Stimulated activated naive B cell treated with anti-CD40 and anti-IgM and Interleukin-4, amounts not matched to agents 10 μg/mL and 1 μg/mL and 100 μg/mL, for 72 hours (primary cell): ENCODE measurements at regions not wholly inside any gene's neighbourhood (a gene's known extent, or its start where the extent isn't known, plus 50 kb on each side); places are given as distances from the start of the nearest gene placed in this dataset.

Experiments
- ATAC-seq, 2 donors: fragments of 150-1000 bp; cut with Tn5 transposase; replicated peaks; 2 replicates each; pipeline ENCODE4 v1.10.0; 2021; ENCODE audit warnings: moderate library complexity in 1 of 2
- DNase-seq: peaks from one replicate; pipeline ENCODE4 v3.0.0; 2021
- H3K27ac Mint-ChIP-seq: one replicate; pipeline ENCODE4 v1.8.0; 2022; ENCODE audit warnings: mild to moderate bottlenecking, mixed read lengths
- H3K27me3 Mint-ChIP-seq, 2 donors: one replicate each; pipeline ENCODE4 v1.8.0; 2022; ENCODE audit warnings: mixed read lengths in 2 of 2
- H3K36me3 Mint-ChIP-seq, 2 donors: one replicate each; pipeline ENCODE4 v1.8.0; 2022; ENCODE audit warnings: mixed read lengths in 2 of 2, mild to moderate bottlenecking in 1 of 2
- H3K4me1 Mint-ChIP-seq, 2 donors: one replicate each; pipeline ENCODE4 v1.8.0; 2022; ENCODE audit warnings: mixed read lengths in 2 of 2, mild to moderate bottlenecking in 1 of 2
- H3K4me3 Mint-ChIP-seq, 2 donors: one replicate each; pipeline ENCODE4 v1.8.0; 2022; ENCODE audit warnings: mild to moderate bottlenecking in 2 of 2, mixed read lengths in 2 of 2, moderate library complexity in 1 of 2
- H3K9me3 Mint-ChIP-seq, 2 donors: one replicate each; pipeline ENCODE4 v1.8.0; 2022; ENCODE audit warnings: mixed read lengths in 2 of 2, mild to moderate bottlenecking in 1 of 2

DNA sequence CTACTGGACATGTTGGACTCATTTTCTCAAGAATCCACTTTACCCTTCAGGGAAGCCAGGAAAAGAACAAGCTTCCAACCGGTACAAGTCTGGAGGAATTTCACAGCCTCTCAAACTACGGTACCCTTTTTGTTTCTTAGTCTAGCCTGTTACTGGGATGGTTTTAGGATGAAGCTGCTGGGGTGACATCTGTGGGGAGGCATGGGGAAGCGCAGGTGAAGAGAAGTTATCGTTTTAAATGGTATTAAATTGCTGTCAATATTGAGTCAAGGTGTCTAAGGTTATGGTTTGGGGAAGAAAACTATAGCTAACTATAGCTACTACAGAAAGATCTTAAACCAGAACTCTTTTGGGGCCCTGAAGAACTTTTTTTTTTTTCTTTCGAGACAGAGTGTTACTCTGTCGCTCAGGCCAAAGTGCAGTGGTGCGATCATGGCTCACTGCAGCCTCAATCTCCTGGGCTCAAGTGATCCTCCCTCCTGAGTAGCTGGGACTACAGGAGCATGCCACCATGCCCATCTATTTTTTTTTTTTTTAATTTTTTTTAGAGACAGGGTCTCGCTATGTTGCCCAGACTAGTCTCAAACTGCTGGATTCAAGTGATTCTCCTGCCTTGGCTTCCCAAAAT, 128.7 kb downstream of the RIN2 start:
- peaks cover 2 to 10% of the 10 kb centered on the region in 2 donors for H3K4me1 Mint-ChIP-seq
- DNase-seq (no peak), ATAC-seq (no peak)
- H3K9me3 Mint-ChIP-seq, result no peaks in the 10 kb centered on the region
- H3K27ac Mint-ChIP-seq, result no peak overlapping the region
- H3K4me3 Mint-ChIP-seq, result no peak overlapping the region
- H3K36me3 Mint-ChIP-seq, result no peaks in the 10 kb centered on the region
- peaks cover 19 to 56% of the 10 kb centered on the region in 2 donors for H3K27me3 Mint-ChIP-seq

DNA sequence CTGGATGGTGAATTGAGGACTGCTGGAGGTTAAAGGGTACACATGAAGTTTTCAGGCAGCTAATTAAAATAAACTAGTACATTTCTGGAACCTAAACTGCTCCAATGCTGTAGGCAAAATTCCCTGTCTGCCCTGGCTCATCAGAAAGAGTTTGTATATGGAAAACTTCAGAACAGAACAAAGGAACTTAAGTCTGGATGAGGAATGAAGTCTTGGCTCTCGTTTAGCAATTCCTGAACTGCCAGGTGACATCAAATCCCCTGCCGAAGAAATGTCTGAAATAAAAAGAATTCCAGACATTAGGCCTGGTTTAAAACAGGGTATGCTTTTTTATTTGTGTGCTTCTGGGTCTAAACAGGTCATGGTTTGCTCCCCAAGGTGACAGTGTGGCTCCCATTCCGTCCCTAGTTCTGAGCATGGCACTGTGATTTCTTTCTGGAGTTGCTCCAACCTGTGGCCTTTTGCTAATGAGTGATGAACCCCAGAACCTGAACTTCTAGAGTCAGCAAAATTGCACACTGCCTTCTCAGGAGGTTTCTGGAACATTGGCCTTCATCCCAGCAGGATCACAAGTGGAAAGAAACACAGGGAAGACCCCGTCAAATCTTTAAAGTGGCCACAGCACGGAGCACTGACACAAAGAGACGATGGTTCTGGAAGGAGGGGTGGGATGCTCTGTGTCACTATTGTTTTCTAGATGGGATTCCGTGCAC, 129.4 kb upstream of the NAA20 start:
- Mint-ChIP-seq H3K36me3 (peaks cover 0 to 4% of the 10 kb centered on the region in 2 donors), H3K4me1 (peaks cover 2 to 10% of the 10 kb centered on the region in 2 donors), H3K27me3 (peaks cover 21 to 58% of the 10 kb centered on the region in 2 donors), H3K9me3 (no peaks in the 10 kb centered on the region), H3K27ac (no peak overlapping the region), H3K4me3 (no peak overlapping the region)
- DNase-seq (no peak), ATAC-seq (no peak)

DNA sequence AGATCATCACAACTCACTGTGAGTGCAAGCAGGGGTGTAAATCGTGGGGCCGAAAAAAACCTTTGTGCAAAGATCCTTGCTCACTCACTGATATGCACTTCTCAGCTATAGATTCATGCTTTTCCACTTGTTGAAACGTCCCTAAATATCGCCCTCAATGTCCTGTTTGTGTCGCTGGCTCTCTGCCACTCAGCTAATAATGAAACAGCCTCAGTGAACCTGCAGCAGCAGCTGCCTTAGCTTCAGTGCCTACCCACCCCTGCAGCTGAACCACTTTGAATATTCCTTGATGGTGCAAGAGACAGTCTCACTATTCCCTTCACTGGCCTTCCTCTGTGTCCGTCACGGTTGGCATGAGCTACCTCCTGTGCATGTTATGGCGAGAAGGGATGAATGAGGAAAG, 128.9 kb upstream of the NAA20 start:
- H3K4me1 Mint-ChIP-seq, result peaks cover 2 to 10% of the 10 kb centered on the region in 2 donors
- H3K9me3 Mint-ChIP-seq, result no peaks in the 10 kb centered on the region
- H3K36me3 Mint-ChIP-seq, result peaks cover 0 to 4% of the 10 kb centered on the region in 2 donors
- DNase-seq (no peak), ATAC-seq (no peak)
- H3K27ac Mint-ChIP-seq, result no peak overlapping the region
- H3K4me3 Mint-ChIP-seq, result no peak overlapping the region
- H3K27me3 Mint-ChIP-seq, result peaks cover 18 to 55% of the 10 kb centered on the region in 2 donors

DNA sequence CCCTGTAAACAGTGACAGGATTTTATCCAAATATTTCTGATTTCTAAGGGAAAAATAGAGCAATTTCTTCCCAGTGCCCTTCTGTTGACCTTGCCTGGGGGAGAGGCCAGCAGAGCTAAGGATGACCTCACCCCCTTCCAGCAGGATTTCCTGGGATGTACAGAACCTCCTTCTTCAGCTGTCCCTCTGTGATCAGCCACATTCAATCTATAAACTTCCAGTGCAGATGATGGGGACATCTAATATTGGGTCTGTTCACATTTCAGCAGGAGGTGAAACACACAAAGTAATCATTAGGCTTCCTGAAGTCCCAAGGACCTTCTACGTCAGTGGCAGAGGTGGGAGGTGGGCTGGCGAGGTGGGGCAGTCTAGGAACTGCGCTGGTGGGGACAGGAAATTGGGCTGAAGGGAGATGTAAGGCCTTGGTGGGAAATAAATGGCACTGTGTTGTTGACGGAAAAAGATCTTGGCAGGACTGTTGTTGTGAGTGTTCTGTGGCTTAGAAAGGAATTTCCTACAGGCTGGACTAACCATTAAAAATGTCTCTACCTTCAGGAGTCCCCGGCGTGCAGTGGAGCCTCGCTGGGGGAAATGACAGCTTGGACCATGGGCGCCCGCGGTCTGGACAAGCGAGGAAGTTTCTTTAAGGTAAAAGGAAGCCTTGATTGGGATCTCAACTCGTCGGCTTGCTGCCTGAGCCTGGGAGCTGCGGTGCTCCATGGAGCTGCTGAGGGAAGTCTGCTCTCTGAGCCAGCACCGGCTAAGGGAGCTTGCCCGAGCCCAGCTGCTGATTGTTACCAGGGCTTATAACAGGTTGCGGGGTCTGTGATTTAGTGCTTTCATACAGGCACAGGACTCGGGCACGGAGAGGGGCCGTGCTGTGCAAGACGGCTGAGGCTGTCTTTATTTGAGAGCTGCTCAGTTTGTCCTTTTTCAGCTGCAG, 127.9 kb upstream of the NAA20 start:
- no peak overlapping the region for H3K4me3 Mint-ChIP-seq
- H3K27ac Mint-ChIP-seq, result no peak overlapping the region
- peaks cover 0 to 4% of the 10 kb centered on the region in 2 donors for H3K36me3 Mint-ChIP-seq
- no peak for ATAC-seq
- H3K4me1 Mint-ChIP-seq, result peaks cover 2 to 10% of the 10 kb centered on the region in 2 donors
- no peaks in the 10 kb centered on the region for H3K9me3 Mint-ChIP-seq
- H3K27me3 Mint-ChIP-seq, result peaks cover 18 to 59% of the 10 kb centered on the region in 2 donors
- no peak for DNase-seq

DNA sequence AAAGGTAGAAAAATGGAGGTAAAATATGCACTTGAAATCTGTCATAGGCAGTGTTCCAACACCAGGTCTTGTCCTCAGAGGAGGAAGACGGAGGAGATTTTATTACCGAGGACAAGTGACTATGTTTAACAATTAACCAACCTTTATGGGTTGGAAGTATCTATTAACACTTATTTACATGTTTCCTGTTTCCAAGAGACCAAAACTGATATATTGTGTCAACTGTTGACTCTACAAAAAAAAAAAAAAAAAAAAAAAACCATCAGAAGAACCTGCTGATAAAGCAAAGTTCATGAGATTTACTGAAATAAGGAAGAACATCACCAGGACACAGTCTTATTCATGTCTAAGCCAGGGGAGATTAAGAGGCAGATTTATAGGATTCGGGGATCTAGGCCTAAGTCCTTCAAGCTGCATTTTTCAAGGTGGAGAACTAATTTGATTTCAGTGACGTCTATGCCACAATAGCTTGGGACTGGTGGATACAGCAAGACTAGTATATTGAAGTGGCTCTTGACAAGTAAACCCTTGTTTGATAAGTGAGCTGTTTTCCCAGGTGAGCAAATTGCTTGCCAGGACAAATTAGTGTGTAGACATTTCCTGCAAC, 126.6 kb upstream of the NAA20 start:
- H3K27me3 Mint-ChIP-seq, result peaks cover 23 to 52% of the 10 kb centered on the region in 2 donors
- peaks cover 0 to 4% of the 10 kb centered on the region in 2 donors for H3K36me3 Mint-ChIP-seq
- H3K9me3 Mint-ChIP-seq, result no peaks in the 10 kb centered on the region
- peaks cover 2 to 10% of the 10 kb centered on the region in 2 donors for H3K4me1 Mint-ChIP-seq
- H3K4me3 Mint-ChIP-seq, result no peak overlapping the region
- DNase-seq, result no peak
- ATAC-seq, result no peak
- no peak overlapping the region for H3K27ac Mint-ChIP-seq

DNA sequence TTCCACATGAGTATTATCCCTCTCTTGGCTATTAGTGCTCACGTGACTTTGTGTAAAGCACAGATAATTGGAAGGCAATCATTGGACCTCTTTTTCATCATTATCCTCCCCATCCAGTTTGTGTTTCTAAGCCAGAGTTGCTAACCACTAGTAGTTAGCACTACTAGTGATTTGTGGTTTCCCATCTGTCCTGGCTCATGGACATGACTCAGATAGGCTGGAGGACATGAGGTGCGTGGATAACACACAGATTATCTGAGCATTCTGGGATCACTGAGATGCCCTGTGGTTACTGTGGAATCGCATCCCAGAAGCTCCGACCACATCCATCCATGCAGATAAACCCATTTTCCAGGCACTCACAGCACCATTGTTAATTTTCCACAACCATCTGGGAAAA, 123.8 kb upstream of the NAA20 start:
- Mint-ChIP-seq H3K27me3 (peaks cover 31 to 54% of the 10 kb centered on the region in 2 donors), H3K36me3 (peaks cover 0 to 4% of the 10 kb centered on the region in 2 donors), H3K27ac (no peak overlapping the region), H3K9me3 (no peaks in the 10 kb centered on the region), H3K4me3 (no peak overlapping the region), H3K4me1 (peaks cover 2 to 10% of the 10 kb centered on the region in 2 donors)
- no peak for DNase-seq
- no peak for ATAC-seq

DNA sequence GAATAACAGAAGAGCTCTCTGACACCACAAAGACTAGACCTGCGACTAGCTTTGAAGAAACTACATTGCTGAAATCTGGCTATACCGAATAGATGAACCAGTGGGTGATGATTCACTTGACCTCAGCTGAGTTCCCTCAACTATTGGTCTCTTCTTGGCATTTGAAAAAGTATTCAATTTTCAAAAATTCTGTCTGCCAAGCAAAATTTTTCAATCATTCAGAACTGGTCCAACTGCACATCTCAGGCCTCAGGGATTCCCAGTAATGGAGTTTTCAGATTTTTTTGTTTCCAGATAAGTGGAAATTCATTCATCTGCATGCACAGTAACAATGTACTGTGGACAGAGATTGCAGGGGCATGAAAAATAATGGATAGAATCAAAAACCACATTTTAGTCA, 121.4 kb upstream of the NAA20 start:
- Mint-ChIP-seq H3K27ac (no peak overlapping the region), H3K4me3 (no peak overlapping the region), H3K36me3 (peaks cover 9 to 13% of the 10 kb centered on the region in 2 donors), H3K4me1 (no peaks in the 10 kb centered on the region), H3K27me3 (peaks cover 28 to 37% of the 10 kb centered on the region in 2 donors), H3K9me3 (peaks cover 9 to 12% of the 10 kb centered on the region in 2 donors)
- ATAC-seq (no peak), DNase-seq (no peak)

DNA sequence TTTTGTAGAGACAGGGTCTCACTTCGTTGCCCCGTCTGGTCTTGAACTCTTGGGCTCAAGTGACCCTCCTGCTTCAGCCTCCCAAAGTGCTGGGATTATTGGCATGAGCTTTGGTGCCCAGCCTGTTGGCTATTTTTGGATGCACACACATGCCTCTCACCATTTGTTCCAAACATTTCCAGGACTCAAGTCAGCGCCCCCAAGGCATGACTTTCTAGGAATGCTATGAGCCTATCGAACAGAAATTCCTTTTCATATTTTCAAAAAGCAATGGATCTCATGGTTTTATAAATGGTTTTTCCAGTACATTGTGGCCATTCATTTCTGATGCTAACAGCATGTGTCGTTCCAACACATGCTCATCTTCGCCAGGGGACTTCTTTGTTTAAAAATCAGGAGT, 119.3 kb upstream of the NAA20 start:
- Mint-ChIP-seq H3K9me3 (peaks cover 9 to 12% of the 10 kb centered on the region in 2 donors), H3K36me3 (peaks cover 9% of the 10 kb centered on the region in 2 donors), H3K27me3 (peaks cover 21 to 23% of the 10 kb centered on the region in 2 donors), H3K4me3 (no peak overlapping the region), H3K4me1 (peaks cover 5 to 9% of the 10 kb centered on the region in 2 donors), H3K27ac (no peak overlapping the region)
- ATAC-seq, result no peak
- DNase-seq, result no peak

DNA sequence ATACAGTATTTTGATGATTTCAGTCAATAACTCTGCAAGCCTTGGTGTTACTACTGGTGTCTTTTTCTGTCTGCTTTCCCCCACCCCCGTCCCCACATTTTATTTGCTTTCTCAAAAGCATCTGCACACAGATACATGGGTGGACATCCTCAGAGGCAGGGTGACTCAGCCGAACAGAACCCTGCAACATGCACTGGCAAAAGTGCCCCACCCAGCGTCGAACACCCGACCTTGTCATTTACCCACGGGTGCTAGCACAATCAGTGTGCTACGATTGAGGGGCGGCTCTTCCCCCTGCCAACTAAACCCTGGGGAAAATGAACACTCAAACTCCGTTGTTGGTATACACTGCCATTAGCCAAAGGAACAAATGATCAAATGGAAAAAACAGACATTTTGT, 115.9 kb upstream of the NAA20 start:
- Mint-ChIP-seq H3K27me3 (peaks cover 16 to 18% of the 10 kb centered on the region in 2 donors), H3K9me3 (peaks cover 9 to 12% of the 10 kb centered on the region in 2 donors), H3K4me3 (no peak overlapping the region), H3K36me3 (peaks cover 9% of the 10 kb centered on the region in 2 donors), H3K27ac (no peak overlapping the region), H3K4me1 (peaks cover 12 to 18% of the 10 kb centered on the region in 2 donors)
- no peak for ATAC-seq
- no peak for DNase-seq

DNA sequence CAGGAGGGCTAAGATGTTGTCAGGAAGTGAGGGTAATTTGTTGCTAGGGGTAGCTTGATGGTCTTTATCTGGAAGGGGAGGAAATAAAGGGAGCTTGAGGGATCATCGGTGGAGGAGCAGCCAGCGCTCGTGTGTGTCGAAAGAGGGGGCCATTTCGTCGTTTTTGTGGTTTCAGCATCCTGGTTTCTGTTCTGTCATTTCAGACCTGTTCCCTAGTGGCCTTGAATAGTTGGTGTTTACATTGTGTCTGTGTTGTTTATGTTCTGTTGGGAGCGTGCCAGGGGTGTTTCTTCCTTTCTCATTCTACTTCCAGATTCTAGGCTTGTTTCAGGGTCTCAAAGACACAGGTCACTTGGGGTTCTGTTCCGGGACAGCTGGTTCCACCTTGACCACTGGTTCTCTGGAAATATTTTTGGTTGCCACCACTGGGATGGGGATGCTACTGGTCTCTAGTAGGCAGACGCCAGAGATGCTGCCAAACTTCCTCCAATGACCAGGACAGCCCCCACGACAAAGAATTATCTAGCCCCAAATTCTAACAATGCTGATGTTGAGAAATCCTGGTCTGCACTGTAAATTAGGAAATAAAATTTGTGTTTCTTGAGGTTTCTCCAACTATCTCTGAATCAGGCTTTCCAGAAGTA, 113.9 kb upstream of the NAA20 start:
- H3K27me3 Mint-ChIP-seq, result peaks cover 6 to 10% of the 10 kb centered on the region in 2 donors
- ATAC-seq (peak; percentile 89 to 95), DNase-seq (peak; percentile 36)
- H3K36me3 Mint-ChIP-seq, result peaks cover 9% of the 10 kb centered on the region in 2 donors
- no peak overlapping the region for H3K27ac Mint-ChIP-seq
- H3K4me1 Mint-ChIP-seq, result peaks cover 12 to 24% of the 10 kb centered on the region in 2 donors
- peaks cover 9 to 12% of the 10 kb centered on the region in 2 donors for H3K9me3 Mint-ChIP-seq
- no peak overlapping the region for H3K4me3 Mint-ChIP-seq

DNA sequence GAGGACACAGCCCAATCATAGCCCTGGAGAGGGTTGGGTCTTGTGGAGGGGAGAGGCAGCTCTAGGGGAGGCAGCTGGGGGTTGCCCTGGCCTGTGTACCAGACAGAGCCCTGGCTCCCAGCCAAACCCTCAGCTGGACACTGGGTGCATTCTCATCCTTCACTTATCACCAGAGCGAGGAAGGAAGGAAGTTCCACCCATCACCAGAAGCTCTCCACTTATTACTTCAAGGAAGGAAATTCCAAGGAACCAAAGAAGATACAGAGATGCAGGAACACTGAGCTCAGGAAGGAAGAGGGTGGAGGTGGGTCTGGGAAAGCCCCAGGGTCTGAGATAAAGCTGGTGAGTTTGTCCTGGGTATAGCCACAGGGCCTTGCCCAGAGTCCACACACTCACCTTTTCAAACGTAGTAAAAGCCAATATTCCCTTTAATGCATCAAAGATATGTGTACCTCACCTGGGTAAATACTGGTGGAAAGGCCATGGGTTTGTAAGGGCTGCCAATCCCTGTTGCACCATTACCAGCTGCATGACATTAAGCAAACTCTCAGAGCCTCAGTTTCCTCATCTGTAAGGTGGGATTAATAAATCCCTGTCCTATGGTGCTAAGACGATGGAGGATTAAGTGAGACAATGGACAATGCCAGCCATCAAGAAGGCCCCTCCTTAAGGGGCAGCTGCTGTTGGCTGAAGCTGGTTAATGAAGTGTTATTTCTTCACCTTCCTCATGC, 109.7 kb upstream of the NAA20 start:
- DNase-seq (no peak), ATAC-seq (no peak)
- H3K9me3 Mint-ChIP-seq, result no peaks in the 10 kb centered on the region
- peaks cover 19 to 36% of the 10 kb centered on the region in 2 donors for H3K4me1 Mint-ChIP-seq
- H3K27ac Mint-ChIP-seq, result no peak overlapping the region
- H3K4me3 Mint-ChIP-seq, result no peak overlapping the region
- H3K27me3 Mint-ChIP-seq, result no peaks in the 10 kb centered on the region
- no peaks in the 10 kb centered on the region for H3K36me3 Mint-ChIP-seq

DNA sequence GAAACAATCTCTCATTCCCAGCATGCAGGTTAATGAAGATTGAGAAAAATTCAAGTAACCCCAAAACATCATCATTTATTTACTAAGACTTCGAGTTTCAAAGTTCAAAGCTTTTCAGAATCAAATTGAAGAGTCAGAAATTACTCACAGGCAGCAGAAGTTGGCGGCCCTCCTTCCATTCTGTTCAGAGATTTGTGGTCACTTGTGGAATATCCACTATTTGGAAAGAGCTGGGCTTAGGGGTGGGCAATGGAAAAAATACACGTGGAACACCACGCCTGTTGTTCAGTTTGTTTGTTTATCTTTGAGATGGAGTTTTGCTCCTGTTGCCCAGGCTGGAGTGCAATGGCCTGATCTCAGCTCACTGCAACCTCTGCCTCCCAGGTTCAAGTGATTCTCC, 108.6 kb upstream of the NAA20 start:
- DNase-seq (no peak), ATAC-seq (no peak)
- Mint-ChIP-seq H3K27ac (no peak overlapping the region), H3K4me3 (no peak overlapping the region), H3K27me3 (no peaks in the 10 kb centered on the region), H3K9me3 (no peaks in the 10 kb centered on the region), H3K36me3 (no peaks in the 10 kb centered on the region), H3K4me1 (peaks cover 16 to 31% of the 10 kb centered on the region in 2 donors)

DNA sequence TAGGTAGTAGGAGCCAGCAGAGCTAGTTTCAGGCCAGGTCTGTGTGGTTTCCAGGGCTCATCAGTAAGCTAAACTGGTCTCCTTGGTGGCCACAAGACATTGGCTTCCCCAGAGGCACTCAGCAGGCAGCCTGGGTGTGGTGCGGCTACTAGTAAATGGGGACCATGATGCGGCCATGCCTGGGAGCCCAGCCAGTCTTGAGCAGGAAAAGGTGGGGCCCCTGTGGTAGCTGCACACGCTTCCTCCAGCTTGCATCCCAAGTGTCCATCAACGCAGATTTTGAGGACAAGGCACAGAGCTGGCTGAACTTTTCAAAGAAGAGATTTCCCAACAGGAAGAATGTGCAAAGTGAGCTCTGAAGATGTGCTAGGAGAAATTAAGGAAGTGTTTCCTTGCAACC, 107.4 kb upstream of the NAA20 start:
- ATAC-seq, result no peak
- Mint-ChIP-seq H3K36me3 (no peaks in the 10 kb centered on the region), H3K4me1 (peaks cover 25 to 40% of the 10 kb centered on the region in 2 donors), H3K9me3 (no peaks in the 10 kb centered on the region), H3K4me3 (no peak overlapping the region), H3K27me3 (no peaks in the 10 kb centered on the region), H3K27ac (no peak overlapping the region)
- no peak for DNase-seq
